GM12891 (cell line): ENCODE measurements at regions not wholly inside any gene's neighbourhood (a gene's known extent, or its start where the extent isn't known, plus 50 kb on each side); places are given as distances from the start of the nearest gene placed in this dataset.

Experiments
- POLR2A ChIP-seq: IDR thresholded peaks from 2 replicates; pipeline ENCODE4 v1.6.1; 2011; ENCODE audit warnings: low read depth, low read length, control low read depth
- POLR2AphosphoS5 ChIP-seq: IDR thresholded peaks from 2 replicates; pipeline ENCODE4 v1.6.1; 2011; ENCODE audit warnings: low read depth, low read length, control low read depth
- POU2F2 ChIP-seq: IDR thresholded peaks from 2 replicates; pipeline ENCODE4 v1.6.1; 2011; ENCODE audit warnings: low read depth, mild to moderate bottlenecking, control low read depth, low read length, moderate library complexity
- SPI1 ChIP-seq: IDR thresholded peaks from 2 replicates; pipeline ENCODE4 v1.6.1; 2011; ENCODE audit warnings: low read depth, low read length, control low read depth
- TAF1 ChIP-seq: IDR thresholded peaks from 2 replicates; pipeline ENCODE4 v1.6.1; 2011; ENCODE audit warnings: low read depth, low read length, control low read depth

DNA sequence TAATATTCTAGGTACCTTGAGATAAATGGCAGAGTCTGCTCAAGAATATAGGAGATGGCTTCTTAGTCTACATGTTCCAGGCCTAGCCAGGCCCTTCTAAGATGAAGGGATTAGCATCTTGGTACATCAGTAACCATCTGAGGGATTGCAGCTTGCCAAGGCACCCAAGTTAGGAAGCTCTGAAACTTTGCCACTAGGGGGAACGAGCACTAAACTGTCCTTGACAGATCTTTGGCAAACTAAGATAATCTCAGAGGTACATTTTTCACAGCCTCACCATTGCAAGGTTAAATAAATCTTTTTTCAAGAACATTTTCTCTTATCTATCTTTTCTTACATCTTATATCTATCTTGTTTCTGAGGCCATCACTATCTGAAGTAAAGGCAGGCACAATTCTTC is 351.2 kb downstream of the RAP2B start:
- TF ChIP-seq POLR2A (no peak), TAF1 (no peak), POLR2AphosphoS5 (no peak), SPI1 (no peak), POU2F2 (no peak)
